Trophoblast cell (in vitro differentiated cells and primary cell): ENCODE measurements at regions not wholly inside any gene's neighbourhood (a gene's known extent, or its start where the extent isn't known, plus 50 kb on each side); places are given as distances from the start of the nearest gene placed in this dataset.

Experiments
- DNase-seq, 2 donors: peaks; one replicate each; pipeline ENCODE4 v3.0.0-alpha.2; 2016
- H2AFZ ChIP-seq: 2 replicates; pipeline ENCODE4 v1.6.1; 2013; ENCODE audit warnings: low read length, moderate library complexity, mild to moderate bottlenecking; ENCODE audit not compliant: insufficient read depth, poor library complexity
- H2AK5ac ChIP-seq: 2 replicates; pipeline ENCODE4 v1.6.1; 2013; ENCODE audit warnings: mild to moderate bottlenecking, low read length
- H2BK120ac ChIP-seq: 2 replicates; pipeline ENCODE4 v1.6.1; 2013; ENCODE audit warnings: low read length, mild to moderate bottlenecking, moderate library complexity; ENCODE audit not compliant: insufficient read depth, poor library complexity
- H2BK12ac ChIP-seq: 2 replicates; pipeline ENCODE4 v1.6.1; 2013; ENCODE audit warnings: mild to moderate bottlenecking, low read length, moderate library complexity
- H2BK5ac ChIP-seq: 2 replicates; pipeline ENCODE4 v1.6.1; 2013; ENCODE audit warnings: low read length, low read depth, moderate library complexity, mild to moderate bottlenecking; ENCODE audit not compliant: poor library complexity
- H3K14ac ChIP-seq: 2 replicates; pipeline ENCODE4 v1.6.1; 2013; ENCODE audit warnings: mild to moderate bottlenecking, low read length
- H3K18ac ChIP-seq: 2 replicates; pipeline ENCODE4 v1.6.1; 2013; ENCODE audit warnings: mild to moderate bottlenecking, low read length
- H3K23ac ChIP-seq: 2 replicates; pipeline ENCODE4 v1.6.1; 2013; ENCODE audit warnings: low read length
- H3K27ac ChIP-seq: 2 replicates; pipeline ENCODE4 v1.5.1; 2013; ENCODE audit warnings: low read depth, mild to moderate bottlenecking, inconsistent platforms, low read length, moderate library complexity
- H3K27me3 ChIP-seq: 2 replicates; pipeline ENCODE4 v1.6.1; 2013; ENCODE audit warnings: inconsistent platforms, mild to moderate bottlenecking, low read length, moderate library complexity; ENCODE audit not compliant: insufficient read depth
- H3K36me3 ChIP-seq, 2 experiments: 1 replicate in 1 of 2; 2 replicates in 1 of 2; pipeline ENCODE4 v1.6.1; 2013; ENCODE audit warnings: low read length in 2 of 2, mild to moderate bottlenecking in 2 of 2, moderate library complexity in 1 of 2; ENCODE audit not compliant: insufficient read depth in 2 of 2, control insufficient read depth in 1 of 2
- H3K4ac ChIP-seq: 2 replicates; pipeline ENCODE4 v1.6.1; 2013; ENCODE audit warnings: low read depth, mild to moderate bottlenecking, low read length, moderate library complexity
- H3K4me1 ChIP-seq, 2 experiments: 1 replicate in 1 of 2; 2 replicates in 1 of 2; pipeline ENCODE4 v1.6.1; 2013; ENCODE audit warnings: low read length in 2 of 2, mild to moderate bottlenecking in 2 of 2, moderate library complexity in 1 of 2; ENCODE audit not compliant: insufficient read depth in 2 of 2, control insufficient read depth in 1 of 2
- H3K4me2 ChIP-seq: 2 replicates; pipeline ENCODE4 v1.6.1; 2013; ENCODE audit warnings: inconsistent platforms, mild to moderate bottlenecking, low read length, moderate library complexity
- H3K4me3 ChIP-seq: 2 replicates; pipeline ENCODE4 v1.5.1; 2013; ENCODE audit warnings: mild to moderate bottlenecking, low read depth, low read length, inconsistent platforms
- H3K79me1 ChIP-seq: one replicate; pipeline ENCODE4 v1.6.1; 2013; ENCODE audit warnings: low read length
- H3K79me2 ChIP-seq: 2 replicates; pipeline ENCODE4 v1.6.1; 2013; ENCODE audit warnings: low read length, mild to moderate bottlenecking; ENCODE audit not compliant: control insufficient read depth, insufficient read depth, poor library complexity
- H3K9ac ChIP-seq: 2 replicates; pipeline ENCODE4 v1.6.1; 2013; ENCODE audit warnings: mild to moderate bottlenecking, low read length
- H3K9me3 ChIP-seq: 2 replicates; pipeline ENCODE4 v1.6.1; 2013; ENCODE audit warnings: low read depth, mild to moderate bottlenecking, control low read depth, inconsistent platforms, low read length; ENCODE audit not compliant: insufficient read depth
- H4K12ac ChIP-seq: 2 replicates; pipeline ENCODE4 v1.6.1; 2013; ENCODE audit warnings: low read depth, mild to moderate bottlenecking, low read length, moderate library complexity
- H4K8ac ChIP-seq: 2 replicates; pipeline ENCODE4 v1.6.1; 2013; ENCODE audit warnings: low read depth, mild to moderate bottlenecking, low read length, moderate library complexity
- H4K91ac ChIP-seq: one replicate; pipeline ENCODE4 v1.6.1; 2013; ENCODE audit warnings: low read depth, mild to moderate bottlenecking, low read length, moderate library complexity
- WGBS: extraction: QIAGEN DNeasy Blood & Tissue Kit; methylation state at CpG from one replicate; pipeline ENCODE4 v1.1.7; 2013; ENCODE audit warnings: missing lambda C conversion rate; ENCODE audit not compliant: insufficient read length, insufficient coverage; ENCODE audit errors: extremely low coverage; 5-methylcytosine and 5-hydroxymethylcytosine counted together

DNA sequence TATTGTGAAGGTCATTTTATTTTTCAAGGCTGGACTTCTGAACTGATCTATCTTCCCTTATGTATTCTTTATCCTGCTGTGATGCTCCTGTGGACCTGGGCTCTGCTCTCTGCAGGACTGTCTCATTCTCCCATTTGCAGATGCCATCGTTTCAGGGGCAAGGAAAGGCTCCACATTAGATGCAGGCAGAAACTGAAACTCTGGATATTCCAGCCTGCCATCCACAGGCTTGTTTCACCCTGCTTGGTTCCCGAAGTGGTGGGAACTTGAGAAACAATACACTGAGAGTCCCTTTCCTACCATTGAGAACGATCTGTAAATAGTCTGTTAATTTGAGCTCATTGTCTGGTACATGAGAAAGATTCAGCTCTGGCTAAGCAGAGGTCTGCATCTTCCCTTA, 197.5 kb upstream of the MAN1A1 start:
- Histone ChIP-seq H4K8ac (no peak overlapping the region), H4K91ac (no peak overlapping the region), H3K4me3 (no peak overlapping the region), H3K23ac (no peak overlapping the region), H3K9me3 (no peaks in the 10 kb centered on the region), H3K14ac (no peak overlapping the region), H2BK5ac (no peak overlapping the region), H4K12ac (no peak overlapping the region), H3K4me2 (no peak overlapping the region), H3K18ac (no peak overlapping the region), H2AK5ac (no peak overlapping the region), H3K36me3 (no peaks in the 10 kb centered on the region), H2BK120ac (no peak overlapping the region), H2AFZ (no peak overlapping the region), H3K27ac (no peak overlapping the region), H3K79me1 (no peaks in the 10 kb centered on the region), H3K9ac (no peak overlapping the region), H3K4ac (no peak overlapping the region), H3K27me3 (no peaks in the 10 kb centered on the region), H3K4me1 (no peaks in the 10 kb centered on the region), H2BK12ac (no peak overlapping the region), H3K79me2 (no peaks in the 10 kb centered on the region)
- no peak for DNase-seq
- WGBS, result no CpG with 5 or more reads among the region's 3 CpGs

DNA sequence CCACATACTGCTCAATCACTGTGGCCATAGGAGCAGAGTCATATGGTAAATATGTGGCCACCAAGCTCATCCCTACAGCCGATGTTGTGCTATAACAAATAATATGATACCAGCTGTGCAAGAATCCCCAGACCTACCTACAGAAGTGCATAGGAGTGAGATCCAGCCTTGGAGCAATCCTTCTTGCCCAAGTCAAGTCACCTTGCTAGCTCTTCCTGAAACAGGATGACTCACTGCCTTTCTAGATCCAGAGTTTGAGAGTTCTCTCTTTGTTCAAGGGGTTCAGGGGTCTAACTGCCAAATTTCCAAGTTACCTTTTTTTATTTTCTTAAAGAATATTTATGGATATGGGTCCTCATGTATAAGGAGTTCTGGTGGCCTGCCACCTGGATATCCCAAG, 195.7 kb upstream of the MAN1A1 start:
- H2BK5ac ChIP-seq, result no peak overlapping the region
- H3K27ac ChIP-seq, result no peak overlapping the region
- no peaks in the 10 kb centered on the region for H3K36me3 ChIP-seq
- no peak overlapping the region for H2AK5ac ChIP-seq
- no peak overlapping the region for H4K91ac ChIP-seq
- H3K4me2 ChIP-seq, result no peak overlapping the region
- H3K27me3 ChIP-seq, result no peaks in the 10 kb centered on the region
- H3K14ac ChIP-seq, result no peak overlapping the region
- no peak overlapping the region for H3K18ac ChIP-seq
- H3K79me2 ChIP-seq, result no peaks in the 10 kb centered on the region
- no peak overlapping the region for H4K12ac ChIP-seq
- no peak overlapping the region for H2BK120ac ChIP-seq
- no peak overlapping the region for H3K23ac ChIP-seq
- peaks cover 3% of the 10 kb centered on the region in 2 experiments for H3K4me1 ChIP-seq
- H2BK12ac ChIP-seq, result no peak overlapping the region
- H3K4me3 ChIP-seq, result no peak overlapping the region
- no CpG with 5 or more reads among the region's 1 CpG for WGBS
- no peak overlapping the region for H3K9ac ChIP-seq
- H3K9me3 ChIP-seq, result no peaks in the 10 kb centered on the region
- H3K79me1 ChIP-seq, result no peaks in the 10 kb centered on the region
- H3K4ac ChIP-seq, result no peak overlapping the region
- no peak overlapping the region for H2AFZ ChIP-seq
- H4K8ac ChIP-seq, result no peak overlapping the region
- DNase-seq, result no peak

DNA sequence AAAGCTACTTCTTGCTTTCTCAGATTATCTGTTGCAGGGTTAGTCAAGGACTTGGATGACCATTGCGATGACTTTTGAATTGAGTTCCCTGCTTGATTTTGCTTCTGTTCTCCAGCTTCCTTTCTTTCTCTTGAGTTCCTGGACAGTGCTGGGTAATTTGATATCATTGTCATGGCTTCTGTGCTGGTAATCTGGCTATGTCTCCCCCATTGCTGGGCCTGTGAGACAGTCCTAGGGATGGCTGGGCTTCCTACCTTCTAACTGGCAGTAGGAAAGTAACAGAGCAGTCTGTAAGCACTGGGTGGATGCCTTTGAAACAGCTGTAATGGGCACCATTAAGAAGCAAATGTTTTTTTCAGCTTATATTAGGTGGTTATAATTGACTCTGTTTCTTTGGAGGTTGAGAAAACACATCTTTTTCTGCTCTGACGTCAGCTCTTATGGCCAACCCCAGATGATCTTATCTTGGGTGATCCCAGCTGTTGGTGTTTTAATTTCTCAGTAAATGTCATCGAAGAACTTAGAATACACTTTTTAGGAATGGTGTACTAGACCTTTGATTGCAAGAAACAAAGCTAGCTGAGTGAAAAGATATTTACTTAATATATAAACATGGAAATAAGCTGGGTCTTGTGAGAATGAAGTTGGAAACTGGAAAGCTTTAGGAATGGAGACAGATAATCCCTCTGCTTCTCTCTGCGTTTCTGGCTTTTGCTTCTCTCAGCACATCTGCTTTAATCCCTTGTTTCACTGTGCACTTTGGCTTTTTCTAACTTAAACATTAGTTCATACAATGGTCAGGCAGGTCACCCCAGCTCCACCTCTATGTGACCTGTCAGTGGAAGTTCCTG, 195.0 kb upstream of the MAN1A1 start:
- Histone ChIP-seq H3K4me2 (no peak overlapping the region), H3K9me3 (no peaks in the 10 kb centered on the region), H2BK120ac (no peak overlapping the region)

DNA sequence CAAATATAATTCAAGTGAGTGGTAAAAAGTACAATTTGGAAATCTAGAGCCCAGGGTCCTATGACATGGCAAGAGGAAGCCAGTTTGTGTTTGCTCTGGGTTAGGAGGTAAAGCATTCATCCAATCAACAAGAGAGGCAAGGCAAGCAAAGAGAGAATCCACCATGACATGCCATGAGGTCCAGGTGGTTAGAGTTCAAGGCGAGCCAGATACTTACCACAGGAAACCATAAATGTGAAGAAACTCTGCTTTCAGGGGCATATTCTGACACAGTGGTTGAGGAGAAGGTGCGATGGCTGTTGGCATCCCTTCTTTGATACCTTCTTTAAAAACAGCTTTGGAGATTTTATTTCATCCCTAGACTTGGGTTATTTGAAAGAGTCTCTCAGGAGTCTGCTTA, 193.8 kb upstream of the MAN1A1 start:
- Histone ChIP-seq H3K9ac (no peak overlapping the region), H3K23ac (no peak overlapping the region), H2AK5ac (no peak overlapping the region), H3K79me1 (no peaks in the 10 kb centered on the region), H2AFZ (no peak overlapping the region), H3K27me3 (no peaks in the 10 kb centered on the region), H2BK12ac (no peak overlapping the region), H3K9me3 (peaks cover 3% of the 10 kb centered on the region), H3K36me3 (no peaks in the 10 kb centered on the region), H4K8ac (no peak overlapping the region), H3K18ac (no peak overlapping the region), H3K4me2 (no peak overlapping the region), H3K4me3 (no peak overlapping the region), H3K14ac (no peak overlapping the region), H4K91ac (no peak overlapping the region), H3K4me1 (peaks cover 3% of the 10 kb centered on the region in 2 experiments), H2BK5ac (no peak overlapping the region), H4K12ac (no peak overlapping the region), H2BK120ac (no peak overlapping the region), H3K79me2 (no peaks in the 10 kb centered on the region), H3K27ac (no peak overlapping the region), H3K4ac (no peak overlapping the region)
- DNase-seq, result no peak
- WGBS, result no CpG with 5 or more reads among the region's 2 CpGs

More for the DNA sequence above, 195.0 kb upstream of the MAN1A1 start:
- no peak overlapping the region for H4K8ac ChIP-seq
- no peak overlapping the region for H2BK5ac ChIP-seq
- no peak overlapping the region for H4K91ac ChIP-seq
- no peak overlapping the region for H3K27ac ChIP-seq
- H3K4ac ChIP-seq, result no peak overlapping the region
- no peak overlapping the region for H3K14ac ChIP-seq
- no peaks in the 10 kb centered on the region for H3K79me2 ChIP-seq
- no CpG with 5 or more reads among the region's 4 CpGs for WGBS
- H2BK12ac ChIP-seq, result no peak overlapping the region
- H3K36me3 ChIP-seq, result no peaks in the 10 kb centered on the region
- no peak overlapping the region for H2AK5ac ChIP-seq
- DNase-seq, result no peak
- no peaks in the 10 kb centered on the region for H3K27me3 ChIP-seq
- no peak overlapping the region for H2AFZ ChIP-seq
- H3K9ac ChIP-seq, result no peak overlapping the region
- no peak overlapping the region for H3K18ac ChIP-seq
- H3K23ac ChIP-seq, result no peak overlapping the region
- no peak overlapping the region for H3K4me3 ChIP-seq
- no peaks in the 10 kb centered on the region for H3K79me1 ChIP-seq
- peaks cover 3% of the 10 kb centered on the region in 2 experiments for H3K4me1 ChIP-seq
- H4K12ac ChIP-seq, result no peak overlapping the region
